ENCODE measurements at regions not wholly inside any gene's neighbourhood (a gene's known extent, or its start where the extent isn't known, plus 50 kb on each side); places are given as distances from the start of the nearest gene placed in this dataset.

DNA sequence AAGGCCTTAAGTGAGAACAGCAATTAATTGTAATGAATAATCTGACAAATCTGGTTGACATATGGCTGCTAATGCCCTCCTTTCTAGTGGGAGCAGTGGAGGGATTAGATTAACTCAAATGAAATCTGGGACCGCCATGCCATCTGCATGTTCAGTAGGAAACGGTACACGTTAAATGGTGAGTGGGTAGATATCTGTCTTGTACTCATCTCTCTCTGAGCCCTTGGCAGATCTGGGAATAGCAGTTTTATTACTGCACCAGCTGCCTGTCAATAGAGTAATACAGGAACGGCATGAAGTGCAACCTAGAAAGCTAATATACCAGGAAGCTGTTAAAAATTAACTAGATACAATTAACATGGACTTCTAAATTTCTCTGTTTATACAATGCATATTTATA is 258.8 kb downstream of the GPD2 start:
- TF ChIP-seq EZH2 (IDR thresholded peaks at IDR 0.05; ENCODE audit: borderline replicate concordance, insufficient read depth, low read length, poor library complexity, severe bottlenecking) (no peak), EP300 (conservative IDR thresholded peaks at IDR 0.05; ENCODE audit: poor library complexity, severe bottlenecking) (no peak), MXI1 (conservative IDR thresholded peaks at IDR 0.05; ENCODE audit: poor library complexity, severe bottlenecking) (no peak), TAF1 (IDR thresholded peaks at IDR 0.05; ENCODE audit: low read depth) (no peak), SMC3 (conservative IDR thresholded peaks at IDR 0.05; ENCODE audit: poor library complexity) (no peak), CTCF (IDR thresholded peaks at IDR 0.05; ENCODE audit: poor library complexity, severe bottlenecking) (no peak), POLR2AphosphoS5 (IDR thresholded peaks at IDR 0.05) (no peak), RAD21 (conservative IDR thresholded peaks at IDR 0.05) (no peak)
- TF ChIP-seq, protein P1, sequence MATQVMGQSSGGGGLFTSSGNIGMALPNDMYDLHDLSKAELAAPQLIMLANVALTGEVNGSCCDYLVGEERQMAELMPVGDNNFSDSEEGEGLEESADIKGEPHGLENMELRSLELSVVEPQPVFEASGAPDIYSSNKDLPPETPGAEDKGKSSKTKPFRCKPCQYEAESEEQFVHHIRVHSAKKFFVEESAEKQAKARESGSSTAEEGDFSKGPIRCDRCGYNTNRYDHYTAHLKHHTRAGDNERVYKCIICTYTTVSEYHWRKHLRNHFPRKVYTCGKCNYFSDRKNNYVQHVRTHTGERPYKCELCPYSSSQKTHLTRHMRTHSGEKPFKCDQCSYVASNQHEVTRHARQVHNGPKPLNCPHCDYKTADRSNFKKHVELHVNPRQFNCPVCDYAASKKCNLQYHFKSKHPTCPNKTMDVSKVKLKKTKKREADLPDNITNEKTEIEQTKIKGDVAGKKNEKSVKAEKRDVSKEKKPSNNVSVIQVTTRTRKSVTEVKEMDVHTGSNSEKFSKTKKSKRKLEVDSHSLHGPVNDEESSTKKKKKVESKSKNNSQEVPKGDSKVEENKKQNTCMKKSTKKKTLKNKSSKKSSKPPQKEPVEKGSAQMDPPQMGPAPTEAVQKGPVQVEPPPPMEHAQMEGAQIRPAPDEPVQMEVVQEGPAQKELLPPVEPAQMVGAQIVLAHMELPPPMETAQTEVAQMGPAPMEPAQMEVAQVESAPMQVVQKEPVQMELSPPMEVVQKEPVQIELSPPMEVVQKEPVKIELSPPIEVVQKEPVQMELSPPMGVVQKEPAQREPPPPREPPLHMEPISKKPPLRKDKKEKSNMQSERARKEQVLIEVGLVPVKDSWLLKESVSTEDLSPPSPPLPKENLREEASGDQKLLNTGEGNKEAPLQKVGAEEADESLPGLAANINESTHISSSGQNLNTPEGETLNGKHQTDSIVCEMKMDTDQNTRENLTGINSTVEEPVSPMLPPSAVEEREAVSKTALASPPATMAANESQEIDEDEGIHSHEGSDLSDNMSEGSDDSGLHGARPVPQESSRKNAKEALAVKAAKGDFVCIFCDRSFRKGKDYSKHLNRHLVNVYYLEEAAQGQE (IDR thresholded peaks at IDR 0.05; ENCODE audit: borderline replicate concordance), result no peak
- Histone ChIP-seq H3K27me3 (ENCODE audit: insufficient read depth, low read depth, low read length) (no peaks in the 10 kb centered on the region), H3K4me2 (ENCODE audit: low read length) (no peak overlapping the region), H3K4me3 (ENCODE audit: low read length) (no peak overlapping the region), H2AFZ (ENCODE audit: low read depth, low read length) (no peak overlapping the region), H3K79me2 (replicated peaks; ENCODE audit: insufficient read depth, low read length) (no peaks in the 10 kb centered on the region), H3K9me3 (ENCODE audit: low read length) (no peaks in the 10 kb centered on the region), H3K9ac (ENCODE audit: low read length) (no peak overlapping the region), H3K9me2 (ENCODE audit: insufficient read depth, low read length) (no peaks in the 10 kb centered on the region), H4K20me1 (ENCODE audit: insufficient read depth) (no peaks in the 10 kb centered on the region), H3F3A (ENCODE audit: insufficient read depth, low read length, poor library complexity, severe bottlenecking) (peaks cover 3% of the 10 kb centered on the region), H3K36me3 (ENCODE audit: insufficient read depth, low read length) (no peaks in the 10 kb centered on the region), H3K27ac (ENCODE audit: low read length) (no peak overlapping the region)

DNA sequence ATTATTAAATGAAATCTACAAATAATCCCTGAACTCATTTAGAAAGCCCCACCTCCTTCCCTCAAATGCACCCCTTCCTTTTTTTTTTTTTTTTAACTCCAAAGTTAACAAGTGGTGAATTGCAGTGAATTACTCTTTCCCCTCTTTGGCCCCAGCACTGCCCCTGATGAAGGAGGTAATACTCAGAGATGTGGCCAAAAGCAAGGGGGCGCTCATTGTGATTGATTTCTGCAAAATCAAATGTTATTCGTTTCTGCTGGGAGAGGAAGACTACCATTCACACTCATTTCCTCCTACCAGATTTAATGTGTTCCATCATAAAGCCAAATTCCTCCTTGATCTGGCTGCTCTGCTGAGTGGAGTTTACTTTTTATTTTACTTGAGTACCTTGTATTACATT is 259.4 kb downstream of the GPD2 start:
- peaks cover 3% of the 10 kb centered on the region for H3F3A ChIP-seq (ENCODE audit: insufficient read depth, low read length, poor library complexity, severe bottlenecking)
- no peak overlapping the region for H3K27ac ChIP-seq (ENCODE audit: low read length)
- H3K9me2 ChIP-seq (ENCODE audit: insufficient read depth, low read length), result no peaks in the 10 kb centered on the region
- H3K27me3 ChIP-seq (ENCODE audit: insufficient read depth, low read depth, low read length), result no peaks in the 10 kb centered on the region
- no peak overlapping the region for H3K4me3 ChIP-seq (ENCODE audit: low read length)
- H3K9me3 ChIP-seq (ENCODE audit: low read length), result no peaks in the 10 kb centered on the region
- H3K9ac ChIP-seq (ENCODE audit: low read length), result no peak overlapping the region
- no peaks in the 10 kb centered on the region for H3K79me2 ChIP-seq (replicated peaks; ENCODE audit: insufficient read depth, low read length)
- no peaks in the 10 kb centered on the region for H3K36me3 ChIP-seq (ENCODE audit: insufficient read depth, low read length)
- TF ChIP-seq EZH2 (IDR thresholded peaks at IDR 0.05; ENCODE audit: borderline replicate concordance, insufficient read depth, low read length, poor library complexity, severe bottlenecking), result no peak
- TF ChIP-seq EP300 (conservative IDR thresholded peaks at IDR 0.05; ENCODE audit: poor library complexity, severe bottlenecking), result no peak
- TF ChIP-seq SMC3 (conservative IDR thresholded peaks at IDR 0.05; ENCODE audit: poor library complexity), result no peak
- TF ChIP-seq MXI1 (conservative IDR thresholded peaks at IDR 0.05; ENCODE audit: poor library complexity, severe bottlenecking), result no peak
- TF ChIP-seq, protein P1 (IDR thresholded peaks at IDR 0.05; ENCODE audit: borderline replicate concordance), result no peak
- TF ChIP-seq TAF1 (IDR thresholded peaks at IDR 0.05; ENCODE audit: low read depth), result no peak
- no peak for TF ChIP-seq POLR2AphosphoS5 (IDR thresholded peaks at IDR 0.05)
- TF ChIP-seq RAD21 (conservative IDR thresholded peaks at IDR 0.05), result no peak
- H2AFZ ChIP-seq (ENCODE audit: low read depth, low read length), result no peak overlapping the region
- H3K4me2 ChIP-seq (ENCODE audit: low read length), result no peak overlapping the region
- no peaks in the 10 kb centered on the region for H4K20me1 ChIP-seq (ENCODE audit: insufficient read depth)
